Smooth muscle cell (in vitro differentiated cells): ENCODE measurements at regions not wholly inside any gene's neighbourhood (a gene's known extent, or its start where the extent isn't known, plus 50 kb on each side); places are given as distances from the start of the nearest gene placed in this dataset.

ENCODE experiments used
- DNase-seq: peaks from one replicate; lab custom pipeline; 2025; ENCODE audit not compliant: unreplicated experiment; lab: John Stamatoyannopoulos, UW
- H2AFZ ChIP-seq: fragments of 200-600 bp; sonication (generic); 2 replicates; pipeline ENCODE4 v1.6.0; 2016; ENCODE audit warnings: antibody characterized with exemption, low read depth, mild to moderate bottlenecking
- H3F3A ChIP-seq: fragments of 200-600 bp; sonication (generic); 2 replicates; pipeline ENCODE4 v1.6.0; 2017; ENCODE audit warnings: antibody characterized with exemption, low read depth
- H3K27ac ChIP-seq: fragments of 200-600 bp; sonication (generic); 2 replicates; pipeline ENCODE4 v1.5.1; 2016; ENCODE audit warnings: low read depth, mild to moderate bottlenecking
- H3K27me3 ChIP-seq: fragments of 200-600 bp; sonication (generic); 2 replicates; pipeline ENCODE4 v1.6.1; 2016; ENCODE audit warnings: low read depth, mild to moderate bottlenecking
- H3K36me3 ChIP-seq: fragments of 200-600 bp; sonication (generic); 2 replicates; pipeline ENCODE4 v1.5.1; 2016; ENCODE audit warnings: low read depth
- H3K4me1 ChIP-seq: fragments of 200-600 bp; sonication (generic); 2 replicates; pipeline ENCODE4 v1.5.1; 2016; ENCODE audit warnings: low read depth
- H3K4me2 ChIP-seq: fragments of 200-600 bp; sonication (generic); 2 replicates; pipeline ENCODE4 v1.6.0; 2016; ENCODE audit warnings: mild to moderate bottlenecking
- H3K4me3 ChIP-seq: fragments of 200-600 bp; sonication (generic); 2 replicates; pipeline ENCODE4 v1.5.1; 2016; ENCODE audit warnings: mild to moderate bottlenecking
- H3K79me2 ChIP-seq: fragments of 200-600 bp; sonication (generic); 2 replicates; pipeline ENCODE4 v1.6.0; 2016; ENCODE audit warnings: low read depth, mild to moderate bottlenecking
- H3K9ac ChIP-seq: fragments of 200-600 bp; sonication (generic); 2 replicates; pipeline ENCODE4 v1.6.0; 2016; ENCODE audit warnings: low read depth
- H3K9me3 ChIP-seq: fragments of 200-600 bp; sonication (generic); replicated peaks from 2 replicates; pipeline ENCODE4 v1.5.1; 2016; ENCODE audit warnings: low read depth
- H4K20me1 ChIP-seq: fragments of 200-600 bp; sonication (generic); 2 replicates; pipeline ENCODE4 v1.6.0; 2016; ENCODE audit warnings: low read depth
- WGBS: methylation state at CpG from one replicate; pipeline ENCODE4 v1.1.7; 2016; ENCODE audit warnings: low lambda C conversion rate; 5-methylcytosine and 5-hydroxymethylcytosine counted together
- TF ChIP-seq, protein P1 (sequence below): fragments of 200-600 bp; sonication (generic); IDR thresholded peaks from 2 replicates; pipeline ENCODE4 v1.5.1; 2017; ENCODE audit warnings: borderline replicate concordance, mild to moderate bottlenecking, antibody characterized with exemption; ENCODE audit not compliant: insufficient read depth, poor library complexity, severe bottlenecking

DNA sequence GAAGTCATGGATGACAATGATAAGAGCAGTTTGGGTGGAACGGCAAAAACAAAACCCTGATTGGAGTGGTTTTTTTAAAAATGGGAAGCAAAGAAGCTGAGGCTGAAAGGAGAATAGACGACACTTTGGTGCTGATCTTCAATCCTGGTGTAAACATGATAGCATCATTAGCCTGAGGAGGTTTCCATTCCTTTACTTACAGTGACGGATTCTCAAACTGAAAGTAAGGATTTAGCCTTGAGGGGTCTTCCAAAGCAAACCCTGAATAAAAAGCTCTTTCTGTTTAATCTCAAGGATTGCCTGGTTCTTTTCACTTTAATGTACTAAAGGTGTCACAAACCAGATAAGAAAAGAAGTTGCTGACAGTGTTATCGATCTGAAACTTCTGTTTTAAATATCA lies 69.3 kb downstream of the KCNJ2 start:
- DNase-seq: no peak
- Histone ChIP-seq H3K36me3 (no peaks in the 10 kb centered on the region), H3K4me1 (no peaks in the 10 kb centered on the region), H3K27me3 (no peaks in the 10 kb centered on the region), H3K79me2 (no peaks in the 10 kb centered on the region), H3K27ac (no peak overlapping the region), H3F3A (no peaks in the 10 kb centered on the region), H3K4me2 (peak overlapping the region; percentile 62), H3K4me3 (peak overlapping the region; percentile 16), H3K9ac (no peak overlapping the region), H2AFZ (peak overlapping the region; percentile 31), H4K20me1 (no peaks in the 10 kb centered on the region), H3K9me3 (no peaks in the 10 kb centered on the region)
- 47% methylated on average over 4 of the region's 4 CpGs for WGBS
- TF ChIP-seq, protein P1, sequence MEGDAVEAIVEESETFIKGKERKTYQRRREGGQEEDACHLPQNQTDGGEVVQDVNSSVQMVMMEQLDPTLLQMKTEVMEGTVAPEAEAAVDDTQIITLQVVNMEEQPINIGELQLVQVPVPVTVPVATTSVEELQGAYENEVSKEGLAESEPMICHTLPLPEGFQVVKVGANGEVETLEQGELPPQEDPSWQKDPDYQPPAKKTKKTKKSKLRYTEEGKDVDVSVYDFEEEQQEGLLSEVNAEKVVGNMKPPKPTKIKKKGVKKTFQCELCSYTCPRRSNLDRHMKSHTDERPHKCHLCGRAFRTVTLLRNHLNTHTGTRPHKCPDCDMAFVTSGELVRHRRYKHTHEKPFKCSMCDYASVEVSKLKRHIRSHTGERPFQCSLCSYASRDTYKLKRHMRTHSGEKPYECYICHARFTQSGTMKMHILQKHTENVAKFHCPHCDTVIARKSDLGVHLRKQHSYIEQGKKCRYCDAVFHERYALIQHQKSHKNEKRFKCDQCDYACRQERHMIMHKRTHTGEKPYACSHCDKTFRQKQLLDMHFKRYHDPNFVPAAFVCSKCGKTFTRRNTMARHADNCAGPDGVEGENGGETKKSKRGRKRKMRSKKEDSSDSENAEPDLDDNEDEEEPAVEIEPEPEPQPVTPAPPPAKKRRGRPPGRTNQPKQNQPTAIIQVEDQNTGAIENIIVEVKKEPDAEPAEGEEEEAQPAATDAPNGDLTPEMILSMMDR: no peak

DNA sequence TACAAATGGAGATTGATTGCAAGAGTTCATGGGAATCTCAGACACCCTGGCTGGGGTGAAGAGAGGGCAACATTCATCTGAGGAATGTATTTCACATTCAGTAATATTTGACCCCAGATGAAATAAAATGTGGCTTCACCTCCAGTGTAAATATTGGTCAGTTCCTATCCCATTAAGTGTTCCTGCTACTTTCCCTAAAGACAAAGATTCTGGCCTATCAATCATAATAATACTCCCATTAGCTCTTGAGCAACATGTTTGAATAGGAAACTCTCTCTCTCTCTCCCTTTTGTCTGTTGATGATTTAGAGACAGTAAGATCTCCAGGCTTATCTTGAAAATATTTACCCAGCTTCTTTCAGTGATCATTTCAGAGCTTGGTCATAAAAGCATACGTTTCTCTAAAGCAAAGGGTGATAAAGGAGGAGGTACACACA lies 70.1 kb downstream of the KCNJ2 start:
- WGBS: 0% methylated on average over 1 of the region's 1 CpG
- Histone ChIP-seq H3K27me3 (no peaks in the 10 kb centered on the region), H3K79me2 (no peaks in the 10 kb centered on the region), H3K4me2 (no peak overlapping the region), H3K27ac (no peak overlapping the region), H3K36me3 (no peaks in the 10 kb centered on the region), H3F3A (no peaks in the 10 kb centered on the region), H3K4me1 (no peaks in the 10 kb centered on the region), H4K20me1 (no peaks in the 10 kb centered on the region), H3K4me3 (no peak overlapping the region), H3K9me3 (no peaks in the 10 kb centered on the region), H3K9ac (no peak overlapping the region), H2AFZ (no peak overlapping the region)
- no peak for DNase-seq
- TF ChIP-seq, protein P1: no peak

DNA sequence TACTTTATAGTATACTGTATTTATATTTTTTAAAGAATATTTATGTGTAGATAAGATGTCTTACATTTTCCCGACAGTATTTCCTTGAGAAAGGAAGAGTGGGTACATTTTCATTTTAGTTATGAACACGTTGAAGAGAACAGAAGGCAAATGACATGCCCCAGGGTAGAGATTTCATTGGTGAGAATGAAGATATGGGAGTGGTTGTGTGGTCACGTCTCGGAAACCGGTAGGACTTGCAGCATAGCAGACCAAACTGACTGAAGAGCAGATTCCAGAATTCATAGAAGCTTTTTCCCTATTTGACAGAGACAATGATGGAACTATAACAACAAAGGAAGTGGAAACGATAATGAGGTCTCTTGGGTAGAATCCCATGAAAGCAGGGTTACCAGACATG lies 71.7 kb downstream of the KCNJ2 start:
- Histone ChIP-seq H3K36me3 (no peaks in the 10 kb centered on the region), H3K9ac (no peak overlapping the region), H3K4me1 (no peaks in the 10 kb centered on the region), H2AFZ (no peak overlapping the region), H3K27ac (no peak overlapping the region), H3K79me2 (no peaks in the 10 kb centered on the region), H4K20me1 (no peaks in the 10 kb centered on the region), H3K27me3 (no peaks in the 10 kb centered on the region), H3K4me3 (no peak overlapping the region), H3F3A (no peaks in the 10 kb centered on the region), H3K9me3 (no peaks in the 10 kb centered on the region), H3K4me2 (no peak overlapping the region)
- DNase-seq: no peak
- TF ChIP-seq, protein P1: no peak
- WGBS: 93% methylated on average over 6 of the region's 6 CpGs

DNA sequence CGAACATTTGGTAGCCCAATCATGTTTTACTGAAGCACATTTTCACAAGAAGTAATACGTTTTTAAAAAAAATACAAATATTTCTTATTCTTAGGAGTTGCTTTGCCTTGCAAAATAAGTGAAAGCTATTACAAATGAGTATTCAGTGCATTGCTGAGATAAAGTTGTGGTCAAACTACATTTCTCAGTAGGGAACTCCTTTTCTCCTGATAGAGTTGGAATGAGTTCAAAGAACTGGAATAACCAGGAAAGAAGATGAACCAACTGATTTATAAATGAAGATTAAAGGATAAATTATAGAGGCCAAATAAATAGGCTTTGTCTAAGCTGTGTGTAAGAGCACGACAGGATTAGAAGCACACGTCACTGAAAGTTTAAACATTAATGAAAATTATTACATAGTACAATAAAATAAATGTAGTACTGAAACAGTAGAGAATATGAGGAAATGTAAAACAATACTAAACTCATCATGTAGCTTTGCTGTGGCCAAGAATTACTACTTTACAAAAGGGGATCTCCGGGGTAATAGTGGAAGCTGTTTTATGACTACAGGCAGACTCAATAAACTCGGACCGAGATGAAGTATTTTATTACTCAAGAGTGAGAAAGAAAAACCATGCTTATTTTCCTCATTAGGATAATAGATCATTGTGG lies 73.6 kb downstream of the KCNJ2 start:
- H3F3A ChIP-seq: no peaks in the 10 kb centered on the region
- H3K36me3 ChIP-seq: no peaks in the 10 kb centered on the region
- H3K9me3 ChIP-seq: no peaks in the 10 kb centered on the region
- DNase-seq: no peak
- H3K79me2 ChIP-seq: no peaks in the 10 kb centered on the region
- no peak overlapping the region for H3K4me3 ChIP-seq
- no peak overlapping the region for H3K27ac ChIP-seq
- TF ChIP-seq, protein P1: no peak
- H2AFZ ChIP-seq: no peak overlapping the region
- 70% methylated on average over 7 of the region's 7 CpGs for WGBS
- H3K27me3 ChIP-seq: no peaks in the 10 kb centered on the region
- peak overlapping the region; percentile 11 for H3K4me2 ChIP-seq
- no peaks in the 10 kb centered on the region for H4K20me1 ChIP-seq
- no peak overlapping the region for H3K9ac ChIP-seq
- H3K4me1 ChIP-seq: no peaks in the 10 kb centered on the region
